Stomach (tissue), 8 donors: ENCODE measurements at regions not wholly inside any gene's neighbourhood (a gene's known extent, or its start where the extent isn't known, plus 50 kb on each side); places are given as distances from the start of the nearest gene placed in this dataset.

Experiments used
- DNase-seq, 2 donors: peaks; one replicate each; pipeline versions ENCODE4 v3.0.0 to v3.0.0-alpha.2; 2013 to 2019
- H3K27ac ChIP-seq, 5 donors: fragments of 200-600 bp in 4 of 5; sonication (generic) in 4 of 5; one replicate each; pipeline ENCODE4 v1.5.1; 2013 to 2019; ENCODE audit warnings: mild to moderate bottlenecking in 1 of 5, moderate library complexity in 1 of 5
- H3K27me3 ChIP-seq, 3 donors: fragments of 200-600 bp; sonication (generic); one replicate each; pipeline ENCODE4 v1.5.1; 2017 to 2019; ENCODE audit warnings: mixed run types in 1 of 3
- H3K36me3 ChIP-seq, 4 donors: fragments of 200-600 bp; sonication (generic); 1 replicate in 3 of 4; 2 replicates in 1 of 4; pipeline ENCODE4 v1.5.1; 2016 to 2019
- H3K4me1 ChIP-seq, 4 donors: fragments of 200-600 bp; sonication (generic); one replicate each; pipeline ENCODE4 v1.5.1; 2016 to 2019
- H3K4me3 ChIP-seq, 4 donors: fragments of 200-600 bp; sonication (generic) in 3 of 4; one replicate each; pipeline ENCODE4 v1.5.1; 2016 to 2019; ENCODE audit warnings: mild to moderate bottlenecking in 1 of 4
- H3K9me3 ChIP-seq, 4 donors: fragments of 200-600 bp; sonication (generic); one replicate each; pipeline ENCODE4 v1.5.1; 2016 to 2019
- CTCF ChIP-seq, 7 experiments: fragments of 450-650 bp in 4 of 7; fragments of 200-600 bp in 3 of 7; sonication (generic) in 3 of 7; IDR thresholded peaks; one replicate each; pipeline ENCODE4 v1.5.1; 2016 to 2019; ENCODE audit warnings: antibody characterized with exemption in 7 of 7, control low read depth in 2 of 7, mild to moderate bottlenecking in 1 of 7
- EP300 ChIP-seq: sonication (generic); formaldehyde crosslinking; IDR thresholded peaks from one replicate; pipeline ENCODE4 v1.6.1; 2017; ENCODE audit warnings: antibody characterized with exemption
- POLR2A ChIP-seq, 4 donors: fragments of 450-650 bp; IDR thresholded peaks; one replicate each; pipeline ENCODE4 v1.6.1; 2016; ENCODE audit warnings: antibody characterized with exemption in 4 of 4, control low read depth in 2 of 4, mild to moderate bottlenecking in 1 of 4, moderate library complexity in 1 of 4
- POLR2AphosphoS5 ChIP-seq, 3 donors: sonication (generic); formaldehyde crosslinking; IDR thresholded peaks; one replicate each; pipeline ENCODE4 v1.6.1; 2016; ENCODE audit warnings: antibody characterized with exemption in 3 of 3
- WGBS, 5 donors: extraction: QIAGEN DNeasy Blood & Tissue Kit in 3 of 5; methylation state at CpG; one replicate each; pipeline versions ENCODE4 v1.1.5 to v1.1.7; 2013 to 2018; 5-methylcytosine and 5-hydroxymethylcytosine counted together
- intact Hi-C: fragments of 100-400 bp; cut with DNase I; formaldehyde crosslinking; loops from one replicate; pipeline ENCODE4 v1.15.1; 2023; ENCODE audit warnings: low total_unique reads
- donor health status: healthy with polysubstance abuse.
- donor health status: Bipolar disorder and iron deficiency.
- donor health status: healthy.

GRCh38 chr4:64598066-64598465 lies 188.8 kb upstream of the TECRL start:
- 14 to 43% (median 35%) methylated on average over 1 of the region's 1 CpG for WGBS, 5 donors
- H3K27me3 ChIP-seq, result no peaks in the 10 kb centered on the region
- H3K9me3 ChIP-seq, result no peaks in the 10 kb centered on the region
- no peak for DNase-seq
- no peak overlapping the region for H3K4me3 ChIP-seq
- H3K4me1 ChIP-seq, result no peaks in the 10 kb centered on the region
- H3K27ac ChIP-seq, result no peak overlapping the region
- TF ChIP-seq EP300 (no peak), CTCF (IDR thresholded peaks at IDR 0.05) (no peak), POLR2A (IDR thresholded peaks at IDR 0.05) (no peak), POLR2AphosphoS5 (IDR thresholded peaks at IDR 0.05) (no peak)
- intact Hi-C loops, result no loop called here
- H3K36me3 ChIP-seq, result no peaks in the 10 kb centered on the region

GRCh38 chr4:64594723-64595122 lies 185.5 kb upstream of the TECRL start:
- H3K4me3 ChIP-seq, result no peak overlapping the region
- no peak for DNase-seq
- H3K36me3 ChIP-seq, result no peaks in the 10 kb centered on the region
- no peaks in the 10 kb centered on the region for H3K4me1 ChIP-seq
- no peak for TF ChIP-seq POLR2A (IDR thresholded peaks at IDR 0.05)
- TF ChIP-seq POLR2AphosphoS5 (IDR thresholded peaks at IDR 0.05), result no peak
- TF ChIP-seq EP300, result no peak
- TF ChIP-seq CTCF (IDR thresholded peaks at IDR 0.05), result no peak
- H3K27ac ChIP-seq, result no peak overlapping the region
- no peaks in the 10 kb centered on the region for H3K27me3 ChIP-seq
- intact Hi-C loops, result no loop called here
- peaks cover 0 to 15% (median 9%) of the 10 kb centered on the region in 4 donors for H3K9me3 ChIP-seq

- Histone ChIP-seq H3K4me3 (no peak overlapping the region), H3K4me1 (peaks cover 0 to 6% (median 0%) of the 10 kb centered on the region in 4 donors), H3K27ac (no peak overlapping the region), H3K36me3 (no peaks in the 10 kb centered on the region), H3K9me3 (peaks cover 0 to 23% (median 12%) of the 10 kb centered on the region in 4 donors), H3K27me3 (no peaks in the 10 kb centered on the region)
- 84 to 91% (median 90%) methylated on average over 5 of the region's 5 CpGs for WGBS, 5 donors
- no peak for TF ChIP-seq POLR2AphosphoS5 (IDR thresholded peaks at IDR 0.05)
- no peak for TF ChIP-seq CTCF (IDR thresholded peaks at IDR 0.05)
- no peak for TF ChIP-seq POLR2A (IDR thresholded peaks at IDR 0.05)
- no peak for TF ChIP-seq EP300
- no peak for DNase-seq
- intact Hi-C loops, result no loop called here
Measured at GRCh38 chr4:64588507-64588906, 179.3 kb upstream of the TECRL start.

- no peak overlapping the region for H3K27ac ChIP-seq
- peak in 1 of 2 donors; percentile 52 for DNase-seq
- TF ChIP-seq POLR2AphosphoS5 (IDR thresholded peaks at IDR 0.05), result no peak
- TF ChIP-seq POLR2A (IDR thresholded peaks at IDR 0.05), result no peak
- TF ChIP-seq EP300, result no peak
- peak in 4 of 7 experiments; percentile 15 to 56 (median 32) for TF ChIP-seq CTCF (IDR thresholded peaks at IDR 0.05)
- intact Hi-C loops, result no loop called here
- 29 to 30% (median 29%) methylated on average over 6 of the region's 6 CpGs for WGBS, 5 donors
- peaks cover 0 to 12% (median 6%) of the 10 kb centered on the region in 4 donors for H3K9me3 ChIP-seq
- H3K4me3 ChIP-seq, result no peak overlapping the region
- peaks cover 0 to 6% (median 0%) of the 10 kb centered on the region in 4 donors for H3K4me1 ChIP-seq
- H3K36me3 ChIP-seq, result no peaks in the 10 kb centered on the region
- no peaks in the 10 kb centered on the region for H3K27me3 ChIP-seq
Measured at GRCh38 chr4:64584981-64585557, 175.8 kb upstream of the TECRL start.
